ENCODE measurements at regions not wholly inside any gene's neighbourhood (a gene's known extent, or its start where the extent isn't known, plus 50 kb on each side); places are given as distances from the start of the nearest gene placed in this dataset.

- intact Hi-C loops (cut with micrococcal nuclease) (no loop called here), dilution Hi-C loops (cut with MboI; ENCODE audit: extremely low pct_ligation_motif_present, low sequenced_read_pairs) (no loop called here)
- Histone ChIP-seq H3K36me3 (ENCODE audit: control insufficient read depth in 2 of 2, extremely low read depth in 1 of 2, insufficient read depth in 2 of 2, low read length in 2 of 2) (no peaks in the 10 kb centered on the region), H2AFZ (ENCODE audit: low read depth, low read length) (no peak overlapping the region), H3K4me2 (ENCODE audit: insufficient read depth, low read length) (no peak overlapping the region), H3K27ac (ENCODE audit: insufficient read depth, low read depth, low read length) (no peak overlapping the region), H3K27me3 (ENCODE audit: control insufficient read depth in 2 of 2, insufficient read depth in 2 of 2, low read length in 2 of 2) (no peaks in the 10 kb centered on the region), H3K4me3 (replicated peaks in 1 of 3; ENCODE audit: insufficient read depth in 1 of 3, low read depth in 1 of 3, low read length in 3 of 3) (no peak overlapping the region), H3K9ac (replicated peaks; ENCODE audit: extremely low read depth, insufficient read depth, low read length) (no peak overlapping the region), H3K79me2 (ENCODE audit: control insufficient read depth, insufficient read depth, low read length) (no peaks in the 10 kb centered on the region), H3K4me1 (ENCODE audit: control insufficient read depth, extremely low read depth, insufficient read depth, low read length) (no peaks in the 10 kb centered on the region), H4K20me1 (replicated peaks; ENCODE audit: control insufficient read depth, extremely low read depth, insufficient read depth, low read length) (no peaks in the 10 kb centered on the region), H3K9me1 (replicated peaks; ENCODE audit: control insufficient read depth, extremely low read depth, insufficient read depth, low read length) (no peaks in the 10 kb centered on the region), H3K9me3 (replicated peaks; ENCODE audit: control insufficient read depth, insufficient read depth, low read length) (no peaks in the 10 kb centered on the region)
- TF ChIP-seq CTCF (IDR thresholded peaks at IDR 0.05; ENCODE audit: extremely low read depth in 1 of 2, insufficient read depth in 1 of 2, low read depth in 1 of 2, low read length in 2 of 2), result no peak
- TF ChIP-seq GATA2 (IDR thresholded peaks at IDR 0.05; ENCODE audit: insufficient read depth, insufficient read length, low read depth, low read length), result no peak
- no peak for TF ChIP-seq POLR2AphosphoS5 (IDR thresholded peaks at IDR 0.05; ENCODE audit: insufficient read depth, low read depth, low read length)
- no peak for TF ChIP-seq FOS (IDR thresholded peaks at IDR 0.05; ENCODE audit: borderline replicate concordance, insufficient read depth, low read length)
- TF ChIP-seq MYC (IDR thresholded peaks at IDR 0.05; ENCODE audit: low read depth, low read length), result no peak
- TF ChIP-seq EZH2 (IDR thresholded peaks at IDR 0.05; ENCODE audit: borderline replicate concordance, low read depth, low read length, severe bottlenecking), result no peak
- TF ChIP-seq MAX (IDR thresholded peaks at IDR 0.05; ENCODE audit: insufficient read depth, insufficient read length), result no peak
- no peak for TF ChIP-seq POLR2A (IDR thresholded peaks at IDR 0.05; ENCODE audit: low read depth, low read length)
- ChIA-PET POLR2A (no interaction called here), CTCF (interaction anchor here (1.1 kb wide), 1 partner anchor 11 kb away, joined by 3 read pairs; no protein-coding TSS in a partner anchor)
- DNase-seq (ENCODE audit: low read depth, low spot score) (no peak), FAIRE-seq (no peak)
- BruUV-seq (replicated peaks), result no TSS peak
Observed at GRCh38 chr2:18346344-18346743, 214.1 kb downstream of the RDH14 start.

Data from endothelial cell of umbilical vein (primary cell).